Jurkat, Clone E6-1 (cell line): ENCODE measurements at regions not wholly inside any gene's neighbourhood (a gene's known extent, or its start where the extent isn't known, plus 50 kb on each side); places are given as distances from the start of the nearest gene placed in this dataset.
"Not testable (repeated sequence)": the region's sequence is repeated elsewhere in the genome, so short reads cannot be mapped to it uniquely, and the experiment has no call there.

Experiments
- DNase-seq: peaks from one replicate; pipeline ENCODE4 v3.0.0-alpha.2; 2011; ENCODE audit warnings: low read depth, low spot score
- H3K4me3 ChIP-seq: 2 replicates; pipeline ENCODE4 v1.5.1; 2011; ENCODE audit warnings: mild to moderate bottlenecking, low read length, control low read depth, moderate library complexity

- DNase-seq: no peak
- no peak overlapping the region for H3K4me3 ChIP-seq
These were observed 1759.5 kb upstream of the C9orf72 start for GRCh38 chr9:29332789-29333188.

- H3K4me3 ChIP-seq: no peak overlapping the region
- no peak for DNase-seq
These were observed 1763.0 kb upstream of the C9orf72 start for GRCh38 chr9:29336281-29336680.

- no peak for DNase-seq
These were observed 1766.1 kb upstream of the C9orf72 start for GRCh38 chr9:29339387-29339786.

GRCh38 chr9:29348999-29349398 lies 1775.7 kb upstream of the C9orf72 start:
- no peak for DNase-seq
- H3K4me3 ChIP-seq: no peak overlapping the region

More at GRCh38 chr9:29339387-29339786, 1766.1 kb upstream of the C9orf72 start:
- H3K4me3 ChIP-seq: no peak overlapping the region

DNA sequence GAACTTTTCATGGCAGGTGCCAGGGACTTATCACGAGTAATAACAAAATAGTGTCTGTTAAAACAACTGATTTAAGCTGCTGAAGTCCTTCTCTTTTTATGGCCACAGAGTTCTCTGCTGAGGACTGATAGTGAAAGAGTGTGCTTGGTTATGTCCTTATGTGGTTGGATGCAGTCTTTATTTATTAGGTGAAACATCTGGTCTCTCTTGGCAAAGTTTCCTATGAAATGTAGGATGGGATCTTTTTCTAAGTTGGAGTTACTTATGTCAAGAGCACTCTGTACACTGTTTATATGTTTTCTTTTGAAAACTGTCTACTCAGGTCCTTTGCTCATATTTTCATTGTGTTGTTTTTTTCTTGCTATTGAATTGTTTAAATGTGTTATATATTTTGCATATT lies 1816.1 kb upstream of the C9orf72 start:
- DNase-seq: no peak
- no peak overlapping the region for H3K4me3 ChIP-seq

- DNase-seq: no peak
- H3K4me3 ChIP-seq: no peak overlapping the region
These were observed 1817.6 kb upstream of the C9orf72 start for GRCh38 chr9:29390859-29391258.

GRCh38 chr9:29393064-29393463 lies 1819.8 kb upstream of the C9orf72 start:
- DNase-seq: no peak

GRCh38 chr9:29394855-29395254 lies 1821.6 kb upstream of the C9orf72 start:
- no peak overlapping the region for H3K4me3 ChIP-seq
- no peak for DNase-seq

More at GRCh38 chr9:29393064-29393463, 1819.8 kb upstream of the C9orf72 start:
- H3K4me3 ChIP-seq: no peak overlapping the region

- no peak overlapping the region for H3K4me3 ChIP-seq
These were observed 1823.9 kb upstream of the C9orf72 start for GRCh38 chr9:29397148-29397547.

GRCh38 chr9:29416204-29416603 lies 1842.9 kb upstream of the C9orf72 start:
- DNase-seq: no peak
- no peak overlapping the region for H3K4me3 ChIP-seq

More at GRCh38 chr9:29397148-29397547, 1823.9 kb upstream of the C9orf72 start:
- no peak for DNase-seq

- no peak overlapping the region for H3K4me3 ChIP-seq
- DNase-seq: no peak
These were observed 1849.2 kb upstream of the C9orf72 start for GRCh38 chr9:29422438-29422837.

- H3K4me3 ChIP-seq: no peak overlapping the region
- no peak for DNase-seq
These were observed 1858.9 kb upstream of the C9orf72 start for GRCh38 chr9:29432191-29432590.

DNA sequence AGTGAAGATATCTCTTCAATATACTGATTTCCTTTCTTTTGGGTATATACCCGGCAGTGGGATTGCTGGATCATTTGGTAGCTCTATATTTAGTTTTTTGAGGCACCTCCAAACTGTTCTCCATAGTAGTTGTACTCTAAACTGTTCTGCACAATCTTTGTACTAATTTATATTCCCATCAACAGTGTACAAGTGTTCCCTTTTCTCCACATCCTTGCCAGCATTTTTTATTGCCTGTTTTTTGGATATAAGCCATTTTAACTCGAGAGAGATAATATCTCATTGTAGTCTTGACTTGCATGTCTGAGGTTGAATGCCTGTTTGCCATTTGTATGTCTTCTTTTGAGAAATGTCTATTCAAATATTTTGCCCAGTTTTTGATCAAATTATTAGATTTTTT lies 1859.4 kb upstream of the C9orf72 start:
- DNase-seq, H3K4me3 ChIP-seq: not testable (repeated sequence)

- H3K4me3 ChIP-seq: no peak overlapping the region
- no peak for DNase-seq
These were observed 1862.1 kb upstream of the C9orf72 start for GRCh38 chr9:29435368-29435767.

DNA sequence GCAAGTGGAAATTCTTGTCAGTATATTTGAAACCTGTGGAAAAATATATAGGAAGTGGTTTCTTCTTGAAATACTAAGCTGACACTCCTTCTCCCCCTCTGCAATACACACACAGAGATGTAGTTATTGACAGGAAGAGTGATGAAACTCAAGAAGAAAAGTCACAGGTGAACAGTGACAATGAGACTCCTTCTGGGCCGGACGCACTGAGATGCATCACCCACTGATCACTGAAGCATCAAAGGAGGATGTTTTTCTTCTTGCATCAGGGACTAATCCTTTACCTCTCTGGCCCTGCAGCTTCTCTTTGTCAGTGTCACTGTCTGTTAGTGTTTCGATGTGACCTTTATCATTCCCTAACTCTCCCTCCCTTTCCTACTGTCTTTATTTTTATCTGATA lies 1864.2 kb upstream of the C9orf72 start:
- H3K4me3 ChIP-seq: no peak overlapping the region
- no peak for DNase-seq

GRCh38 chr9:29439961-29440360 lies 1866.7 kb upstream of the C9orf72 start:
- DNase-seq: no peak
- no peak overlapping the region for H3K4me3 ChIP-seq

GRCh38 chr9:29440449-29440848 lies 1867.2 kb upstream of the C9orf72 start:
- no peak for DNase-seq
- no peak overlapping the region for H3K4me3 ChIP-seq

DNA sequence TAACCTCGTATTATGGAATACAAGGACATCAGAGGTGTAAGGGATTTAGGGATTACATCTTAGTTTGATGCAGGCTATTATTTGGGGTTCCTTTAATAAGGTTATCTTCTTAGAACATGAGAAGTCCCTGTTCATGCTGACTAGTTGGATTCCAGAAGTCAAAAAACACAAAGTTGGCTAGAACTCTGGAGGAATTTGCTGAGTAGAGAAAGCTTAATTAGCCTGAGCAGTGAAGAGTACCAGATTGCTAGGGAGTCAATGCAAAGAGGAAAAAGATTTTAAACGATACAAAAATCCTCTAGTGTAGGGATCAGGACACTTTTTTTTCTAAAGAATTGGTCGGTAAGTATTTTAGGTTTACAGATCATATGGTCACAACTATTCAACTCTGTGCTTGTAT lies 1872.5 kb upstream of the C9orf72 start:
- no peak overlapping the region for H3K4me3 ChIP-seq
- DNase-seq: no peak

GRCh38 chr9:29449306-29449705 lies 1876.0 kb upstream of the C9orf72 start:
- no peak overlapping the region for H3K4me3 ChIP-seq
- no peak for DNase-seq

DNA sequence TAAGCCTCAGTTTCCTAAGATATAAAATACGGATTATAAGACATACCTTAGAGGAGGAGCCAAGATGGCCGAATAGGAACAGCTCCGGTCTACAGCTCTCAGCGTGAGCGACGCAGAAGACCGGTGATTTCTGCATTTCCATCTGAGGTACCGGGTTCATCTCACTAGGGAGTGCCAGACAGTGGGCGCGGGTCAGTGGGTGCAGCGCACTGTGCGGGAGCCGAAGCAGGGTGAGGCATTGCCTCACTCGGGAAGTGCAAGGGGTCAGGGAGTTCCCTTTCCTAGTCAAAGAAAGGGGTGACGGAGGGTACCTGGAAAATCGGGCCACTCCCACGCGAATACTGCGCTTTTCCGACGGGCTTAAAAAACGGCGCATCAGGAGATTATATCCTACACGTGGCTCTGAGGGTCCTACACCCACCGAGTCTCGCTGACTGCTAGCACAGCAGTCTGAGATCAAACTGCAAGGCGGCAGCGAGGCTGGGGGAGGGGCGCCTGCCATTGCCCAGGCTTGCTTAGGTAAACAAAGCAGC lies 1877.1 kb upstream of the C9orf72 start:
- not testable (repeated sequence) for H3K4me3 ChIP-seq, DNase-seq

GRCh38 chr9:29456940-29457339 lies 1883.7 kb upstream of the C9orf72 start:
- DNase-seq: no peak

DNA sequence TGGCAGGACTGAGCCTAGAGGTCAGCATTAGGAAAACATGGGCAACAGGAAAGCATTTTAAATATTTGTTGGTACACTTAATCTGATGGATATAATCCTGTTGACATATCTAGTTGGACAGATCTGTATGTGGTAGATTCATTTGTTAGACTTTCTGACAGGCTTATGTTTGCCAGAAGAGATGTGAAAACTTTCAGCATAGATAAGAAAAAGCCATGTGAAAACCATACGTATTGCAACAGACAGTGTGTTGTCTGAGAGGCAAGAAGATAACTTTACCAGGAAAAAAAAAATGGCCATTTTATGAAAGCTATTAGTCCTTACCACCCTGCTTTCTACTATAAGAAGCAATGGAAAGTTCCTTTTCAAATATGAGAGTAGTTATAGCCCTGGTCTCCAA lies 1902.2 kb upstream of the C9orf72 start:
- no peak overlapping the region for H3K4me3 ChIP-seq
- no peak for DNase-seq

More at GRCh38 chr9:29456940-29457339, 1883.7 kb upstream of the C9orf72 start:
- no peak overlapping the region for H3K4me3 ChIP-seq
